ENCODE measurements at regions not wholly inside any gene's neighbourhood (a gene's known extent, or its start where the extent isn't known, plus 50 kb on each side); places are given as distances from the start of the nearest gene placed in this dataset.

DNA sequence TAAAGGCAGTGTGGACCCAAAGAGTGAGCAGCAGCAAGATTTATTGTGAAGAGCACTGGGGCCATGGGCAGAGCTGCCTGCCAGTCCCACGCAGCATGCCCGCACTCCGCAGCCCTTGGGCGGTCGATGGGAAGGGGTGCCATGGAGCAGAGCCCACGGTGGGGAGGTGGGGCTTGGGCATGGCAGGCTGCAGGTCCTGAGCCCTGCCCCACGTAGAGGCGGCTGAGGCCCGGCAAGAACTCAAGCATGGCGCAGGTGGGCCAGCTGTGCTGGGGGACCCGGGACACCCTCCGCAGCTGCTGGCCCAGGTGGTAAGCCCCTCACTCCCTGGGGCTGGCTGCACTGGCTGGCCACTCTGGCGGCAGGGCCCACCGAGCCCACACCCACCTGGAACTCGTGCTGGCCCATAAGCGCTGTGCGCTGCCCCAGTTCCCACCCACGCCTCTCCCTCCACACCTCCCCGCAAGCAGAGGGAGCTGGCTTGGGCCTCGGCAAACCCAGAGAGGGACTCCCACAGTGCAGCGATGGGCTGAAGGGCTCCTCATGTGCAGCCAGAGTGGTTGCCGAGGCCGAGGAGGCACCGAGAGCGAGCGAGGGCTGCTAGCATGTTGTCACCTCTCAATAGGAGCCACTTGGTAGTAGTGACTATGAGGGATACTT, 1218.8 kb upstream of the EPHA6 start:
- H3K27ac ChIP-seq: no peak overlapping the region
- H3K36me3 ChIP-seq: no peaks in the 10 kb centered on the region
- no peaks in the 10 kb centered on the region for H3K4me1 ChIP-seq
- TF ChIP-seq, protein P1, sequence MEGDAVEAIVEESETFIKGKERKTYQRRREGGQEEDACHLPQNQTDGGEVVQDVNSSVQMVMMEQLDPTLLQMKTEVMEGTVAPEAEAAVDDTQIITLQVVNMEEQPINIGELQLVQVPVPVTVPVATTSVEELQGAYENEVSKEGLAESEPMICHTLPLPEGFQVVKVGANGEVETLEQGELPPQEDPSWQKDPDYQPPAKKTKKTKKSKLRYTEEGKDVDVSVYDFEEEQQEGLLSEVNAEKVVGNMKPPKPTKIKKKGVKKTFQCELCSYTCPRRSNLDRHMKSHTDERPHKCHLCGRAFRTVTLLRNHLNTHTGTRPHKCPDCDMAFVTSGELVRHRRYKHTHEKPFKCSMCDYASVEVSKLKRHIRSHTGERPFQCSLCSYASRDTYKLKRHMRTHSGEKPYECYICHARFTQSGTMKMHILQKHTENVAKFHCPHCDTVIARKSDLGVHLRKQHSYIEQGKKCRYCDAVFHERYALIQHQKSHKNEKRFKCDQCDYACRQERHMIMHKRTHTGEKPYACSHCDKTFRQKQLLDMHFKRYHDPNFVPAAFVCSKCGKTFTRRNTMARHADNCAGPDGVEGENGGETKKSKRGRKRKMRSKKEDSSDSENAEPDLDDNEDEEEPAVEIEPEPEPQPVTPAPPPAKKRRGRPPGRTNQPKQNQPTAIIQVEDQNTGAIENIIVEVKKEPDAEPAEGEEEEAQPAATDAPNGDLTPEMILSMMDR (IDR thresholded peaks at IDR 0.05): no peak
- TF ChIP-seq POLR2A (IDR thresholded peaks at IDR 0.05): no peak
- intact Hi-C loops (cut with DNase I; ENCODE audit: low total_unique reads): no loop called here
- H3K9me3 ChIP-seq: no peaks in the 10 kb centered on the region
- no peaks in the 10 kb centered on the region for H3K27me3 ChIP-seq
- DNase-seq: no peak
- no peak overlapping the region for H3K4me3 ChIP-seq

DNA sequence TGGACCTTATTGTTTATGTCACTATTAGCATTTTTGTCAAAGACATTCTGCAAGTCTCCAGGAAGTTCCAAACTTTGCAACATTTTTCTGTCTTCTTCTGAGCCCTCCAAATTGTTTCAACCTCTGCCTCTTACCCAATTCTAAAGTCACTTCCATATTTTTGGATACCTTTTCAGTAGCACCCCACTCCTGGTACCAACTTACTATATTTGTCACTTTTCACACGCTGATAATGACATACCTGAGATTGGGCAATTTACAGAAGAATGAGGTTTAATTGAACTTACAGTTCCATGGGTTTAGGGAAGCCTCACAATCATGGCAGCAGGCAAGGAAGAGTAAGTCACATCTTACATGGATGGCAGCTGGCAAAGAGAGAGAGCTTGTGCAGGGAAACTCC, 1206.5 kb upstream of the EPHA6 start:
- Histone ChIP-seq H3K36me3 (no peaks in the 10 kb centered on the region), H3K4me1 (no peaks in the 10 kb centered on the region), H3K27me3 (no peaks in the 10 kb centered on the region), H3K27ac (no peak overlapping the region), H3K9me3 (no peaks in the 10 kb centered on the region), H3K4me3 (no peak overlapping the region)
- intact Hi-C loops (cut with DNase I; ENCODE audit: low total_unique reads): no loop called here
- DNase-seq: no peak
- TF ChIP-seq POLR2A (IDR thresholded peaks at IDR 0.05): no peak
- TF ChIP-seq, protein P1 (IDR thresholded peaks at IDR 0.05): no peak

DNA sequence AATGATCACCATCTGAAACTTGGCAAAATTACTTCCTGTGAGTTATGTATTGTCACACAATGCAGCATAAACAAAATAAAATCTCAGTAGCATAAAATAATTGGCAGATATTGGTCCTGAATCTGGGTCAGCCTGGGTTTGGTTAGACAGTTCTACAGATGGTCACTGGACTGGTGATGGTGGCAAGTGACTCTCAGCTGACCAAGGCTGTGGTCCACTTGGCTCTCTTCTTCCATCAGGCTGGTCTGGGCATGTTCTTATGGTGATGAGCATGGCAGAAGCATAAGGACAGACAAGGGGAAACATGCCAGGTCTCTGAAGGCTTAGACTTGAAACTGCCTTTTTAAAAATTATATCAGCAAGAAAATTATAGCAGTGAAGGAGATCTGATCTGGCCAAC, 1205.0 kb upstream of the EPHA6 start:
- H3K27ac ChIP-seq: no peak overlapping the region
- H3K27me3 ChIP-seq: no peaks in the 10 kb centered on the region
- DNase-seq: no peak
- H3K36me3 ChIP-seq: no peaks in the 10 kb centered on the region
- H3K4me1 ChIP-seq: no peaks in the 10 kb centered on the region
- no peak for TF ChIP-seq POLR2A (IDR thresholded peaks at IDR 0.05)
- TF ChIP-seq, protein P1 (IDR thresholded peaks at IDR 0.05): no peak
- no peaks in the 10 kb centered on the region for H3K9me3 ChIP-seq
- H3K4me3 ChIP-seq: no peak overlapping the region
- intact Hi-C loops (cut with DNase I; ENCODE audit: low total_unique reads): no loop called here

DNA sequence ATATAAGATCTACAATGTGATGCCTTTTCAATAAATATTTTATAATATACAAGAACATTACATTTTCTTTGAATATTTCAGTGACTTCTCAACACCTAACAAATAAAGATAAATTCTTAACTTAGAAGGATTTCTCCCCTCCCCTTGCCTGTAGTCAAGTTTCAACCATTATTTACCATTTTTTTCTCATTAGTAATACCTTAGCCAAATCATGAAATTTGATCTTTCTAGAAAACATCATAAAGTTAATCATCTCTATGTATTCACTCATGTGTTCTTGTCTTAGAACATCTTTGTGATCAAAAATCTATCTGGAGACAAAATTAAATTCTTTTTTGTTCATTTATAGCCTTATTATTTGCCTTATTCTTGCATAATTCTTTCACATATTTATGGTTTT, 1201.8 kb upstream of the EPHA6 start:
- H3K27ac ChIP-seq: no peak overlapping the region
- no peaks in the 10 kb centered on the region for H3K4me1 ChIP-seq
- no peaks in the 10 kb centered on the region for H3K36me3 ChIP-seq
- TF ChIP-seq, protein P1 (IDR thresholded peaks at IDR 0.05): no peak
- TF ChIP-seq POLR2A (IDR thresholded peaks at IDR 0.05): no peak
- no peak for DNase-seq
- H3K4me3 ChIP-seq: no peak overlapping the region
- H3K9me3 ChIP-seq: no peaks in the 10 kb centered on the region
- intact Hi-C loops (cut with DNase I; ENCODE audit: low total_unique reads): no loop called here
- H3K27me3 ChIP-seq: no peaks in the 10 kb centered on the region

DNA sequence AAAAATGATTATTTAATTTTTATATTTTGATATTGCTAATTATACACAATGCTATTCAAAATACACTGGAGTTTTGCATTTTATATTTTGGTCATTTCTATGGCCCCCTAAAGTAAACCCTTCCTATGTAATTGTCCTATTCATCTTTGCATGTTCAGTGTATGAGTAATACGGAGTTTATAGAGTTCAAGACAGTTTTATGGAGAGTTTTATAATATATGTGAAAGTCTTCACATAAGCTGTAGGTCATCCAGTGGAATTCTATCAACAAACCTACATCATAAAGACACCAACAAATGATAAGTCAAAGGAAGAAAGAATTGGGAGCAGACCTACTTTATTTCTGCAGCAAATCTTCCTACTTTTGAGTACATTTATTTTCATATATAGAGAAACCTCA, 1200.4 kb upstream of the EPHA6 start:
- no peaks in the 10 kb centered on the region for H3K36me3 ChIP-seq
- DNase-seq: no peak
- no peak overlapping the region for H3K4me3 ChIP-seq
- no peaks in the 10 kb centered on the region for H3K4me1 ChIP-seq
- H3K27ac ChIP-seq: no peak overlapping the region
- no peaks in the 10 kb centered on the region for H3K27me3 ChIP-seq
- H3K9me3 ChIP-seq: no peaks in the 10 kb centered on the region
- intact Hi-C loops (cut with DNase I; ENCODE audit: low total_unique reads): no loop called here
- TF ChIP-seq POLR2A (IDR thresholded peaks at IDR 0.05): no peak
- TF ChIP-seq, protein P1 (IDR thresholded peaks at IDR 0.05): no peak
